Mammary epithelial cell (primary cell): ENCODE measurements at regions not wholly inside any gene's neighbourhood (a gene's known extent, or its start where the extent isn't known, plus 50 kb on each side); places are given as distances from the start of the nearest gene placed in this dataset.

Experiments
- CTCF ChIP-seq, 2 donors: IDR thresholded peaks in 1 of 2; conservative IDR thresholded peaks in 1 of 2; 2 replicates each; pipeline ENCODE4 v1.5.1; 2011 to 2012; ENCODE audit warnings: inconsistent platforms in 2 of 2, low read length in 2 of 2, mild to moderate bottlenecking in 2 of 2, control low read depth in 1 of 2, low read depth in 1 of 2; ENCODE audit not compliant: insufficient read depth in 1 of 2; ENCODE audit errors: extremely low read depth in 1 of 2
- EZH2 ChIP-seq: IDR thresholded peaks from 2 replicates; pipeline ENCODE4 v1.6.1; 2012; ENCODE audit warnings: low read length, inconsistent platforms, borderline replicate concordance

- TF ChIP-seq CTCF (conservative IDR thresholded peaks at IDR 0.05 in 1 of 2, IDR thresholded peaks at IDR 0.05 in 1 of 2; ENCODE audit: extremely low read depth in 1 of 2, insufficient read depth in 1 of 2, low read depth in 1 of 2, low read length in 2 of 2) = no peak
- TF ChIP-seq EZH2 = no peak
These were observed 810.7 kb upstream of the AUTS2 start for GRCh38 chr7:68787566-68787965.
